Inflammatory macrophage treated with lipopolysaccharide for 4 hours (primary cell): ENCODE measurements at regions not wholly inside any gene's neighbourhood (a gene's known extent, or its start where the extent isn't known, plus 50 kb on each side); places are given as distances from the start of the nearest gene placed in this dataset.
A peak's percentile ranks its signal among the peaks of the same experiment; 100 is the strongest.
"Not testable (repeated sequence)": the region's sequence is repeated elsewhere in the genome, so short reads cannot be mapped to it uniquely, and the experiment has no call there.

Experiments used
- DNase-seq: peaks from one replicate; pipeline ENCODE4 v3.0.0-alpha.2; 2020

GRCh38 chr15:24733659-24734058 is 58.1 kb downstream of the NPAP1 start:
- no peak for DNase-seq

GRCh38 chr15:24734396-24734795 is 58.8 kb downstream of the NPAP1 start:
- DNase-seq = no peak

GRCh38 chr15:24745290-24745689 is 69.7 kb downstream of the NPAP1 start:
- DNase-seq = no peak

- DNase-seq = no peak
Measured at GRCh38 chr15:24746094-24746493, 70.5 kb downstream of the NPAP1 start.

GRCh38 chr15:24747376-24747775 is 71.8 kb downstream of the NPAP1 start:
- no peak for DNase-seq

- DNase-seq = no peak
Measured at GRCh38 chr15:24748812-24749439, 73.4 kb downstream of the NPAP1 start.

GRCh38 chr15:24752354-24752753 is 76.8 kb downstream of the NPAP1 start:
- no peak for DNase-seq

- DNase-seq = no peak
Measured at GRCh38 chr15:24756101-24756500, 80.5 kb downstream of the NPAP1 start.

GRCh38 chr15:24760066-24760465 is 84.5 kb downstream of the NPAP1 start:
- no peak for DNase-seq

- DNase-seq = no peak
Measured at GRCh38 chr15:24761704-24762302, 86.2 kb downstream of the NPAP1 start.

- DNase-seq = no peak
Measured at GRCh38 chr15:24763891-24764290, 88.3 kb downstream of the NPAP1 start.

- no peak for DNase-seq
Measured at GRCh38 chr15:24764375-24765171, 89.0 kb downstream of the NPAP1 start.

- no peak for DNase-seq
Measured at GRCh38 chr15:24766511-24767133, 91.0 kb downstream of the NPAP1 start.

- no peak for DNase-seq
Measured at GRCh38 chr15:24772266-24772665, 96.7 kb downstream of the NPAP1 start.

- peak; percentile 41 for DNase-seq
Measured at GRCh38 chr15:24772686-24773373, 97.3 kb downstream of the NPAP1 start.

- DNase-seq = no peak
Measured at GRCh38 chr15:24777307-24777706, 101.7 kb downstream of the NPAP1 start.

GRCh38 chr15:24784506-24784905 is 108.9 kb downstream of the NPAP1 start:
- no peak for DNase-seq

- DNase-seq = no peak
Measured at GRCh38 chr15:24786347-24786746, 110.8 kb downstream of the NPAP1 start.

- not testable (repeated sequence) for DNase-seq
Measured at GRCh38 chr15:24802624-24803023, 127.0 kb downstream of the NPAP1 start.

- DNase-seq = no peak
Measured at GRCh38 chr15:24819680-24820079, 135.1 kb upstream of the SNRPN start.

GRCh38 chr15:24823473-24823872 is 131.3 kb upstream of the SNRPN start:
- no peak for DNase-seq

- DNase-seq = no peak
Measured at GRCh38 chr15:24832282-24832681, 122.5 kb upstream of the SNRPN start.

- DNase-seq = no peak
Measured at GRCh38 chr15:24835301-24835700, 119.5 kb upstream of the SNRPN start.
